ENCODE measurements at regions not wholly inside any gene's neighbourhood (a gene's known extent, or its start where the extent isn't known, plus 50 kb on each side); places are given as distances from the start of the nearest gene placed in this dataset.

GRCh38 chr12:84653482-84653881 lies 259.1 kb downstream of the SLC6A15 start:
- no peak for TF ChIP-seq CTCF (IDR thresholded peaks at IDR 0.05)
- TF ChIP-seq, protein P1, sequence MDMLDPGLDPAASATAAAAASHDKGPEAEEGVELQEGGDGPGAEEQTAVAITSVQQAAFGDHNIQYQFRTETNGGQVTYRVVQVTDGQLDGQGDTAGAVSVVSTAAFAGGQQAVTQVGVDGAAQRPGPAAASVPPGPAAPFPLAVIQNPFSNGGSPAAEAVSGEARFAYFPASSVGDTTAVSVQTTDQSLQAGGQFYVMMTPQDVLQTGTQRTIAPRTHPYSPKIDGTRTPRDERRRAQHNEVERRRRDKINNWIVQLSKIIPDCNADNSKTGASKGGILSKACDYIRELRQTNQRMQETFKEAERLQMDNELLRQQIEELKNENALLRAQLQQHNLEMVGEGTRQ (IDR thresholded peaks at IDR 0.05) = no peak

Measured in A549 (cell line).